Pulmonary artery endothelial cell (primary cell): ENCODE measurements at regions not wholly inside any gene's neighbourhood (a gene's known extent, or its start where the extent isn't known, plus 50 kb on each side); places are given as distances from the start of the nearest gene placed in this dataset.

Experiments
- DNase-seq: peaks from one replicate; pipeline ENCODE4 v3.0.0-alpha.2; 2011; ENCODE audit warnings: low read depth, low spot score

DNA sequence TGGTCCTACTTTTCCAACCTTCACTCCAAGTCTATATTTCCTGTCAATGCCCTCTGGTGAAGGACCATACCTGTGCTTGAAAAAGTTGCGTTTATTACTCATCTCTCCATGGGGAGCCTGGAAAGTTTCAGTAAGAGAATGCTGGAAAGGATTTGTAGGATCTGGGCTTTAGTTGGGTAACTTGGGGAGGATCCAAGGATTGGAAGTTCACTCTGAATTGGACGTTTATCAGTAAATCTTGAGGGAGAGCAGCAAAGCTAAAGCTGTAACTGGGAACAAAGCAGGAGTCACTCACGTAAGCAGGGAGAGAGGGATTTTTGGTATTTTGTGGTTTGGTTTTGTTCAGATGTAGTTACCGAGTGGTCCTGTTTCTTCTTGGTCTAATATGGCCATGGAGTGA is 51.4 kb upstream of the NPVF start:
- no peak for DNase-seq

DNA sequence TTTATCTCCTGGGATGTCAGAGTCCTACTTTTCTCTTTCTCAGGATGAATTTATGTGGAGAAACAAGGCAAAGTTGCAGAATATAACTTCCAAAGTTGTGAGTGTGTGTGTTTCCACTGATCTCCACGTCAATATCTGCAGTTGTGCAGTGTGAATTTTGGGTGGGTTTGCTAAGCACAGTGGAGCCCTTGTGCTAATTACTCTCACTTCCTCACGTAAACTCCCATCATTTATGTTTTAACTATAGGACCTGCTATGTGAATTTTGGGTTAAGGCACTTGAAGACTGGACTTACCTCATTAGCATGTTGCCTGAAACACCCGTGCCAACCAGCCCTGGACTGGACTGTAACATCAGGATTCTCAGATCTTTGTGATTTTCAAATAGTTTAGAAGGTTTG is 51.9 kb upstream of the NPVF start:
- DNase-seq, result no peak

DNA sequence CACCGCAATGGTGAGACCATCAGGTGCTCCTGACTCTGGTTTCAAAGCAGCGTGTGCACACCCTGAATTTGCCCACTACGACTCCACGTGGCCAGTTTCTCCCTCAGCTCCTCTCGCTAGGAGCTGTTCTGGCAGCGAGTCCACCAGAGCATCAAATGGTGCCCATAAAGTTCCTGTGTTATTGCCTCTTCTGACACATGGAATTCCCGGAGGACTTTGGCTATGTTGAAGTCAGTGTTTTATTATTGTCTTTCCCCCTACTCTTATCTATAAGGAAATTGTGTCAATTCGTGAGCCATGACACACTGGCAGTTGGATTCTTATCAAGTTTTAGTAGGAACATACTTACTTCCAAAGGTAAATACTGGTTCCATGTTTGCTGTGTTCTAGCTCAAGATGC is 53.9 kb upstream of the NPVF start:
- DNase-seq, result peak; percentile 4

DNA sequence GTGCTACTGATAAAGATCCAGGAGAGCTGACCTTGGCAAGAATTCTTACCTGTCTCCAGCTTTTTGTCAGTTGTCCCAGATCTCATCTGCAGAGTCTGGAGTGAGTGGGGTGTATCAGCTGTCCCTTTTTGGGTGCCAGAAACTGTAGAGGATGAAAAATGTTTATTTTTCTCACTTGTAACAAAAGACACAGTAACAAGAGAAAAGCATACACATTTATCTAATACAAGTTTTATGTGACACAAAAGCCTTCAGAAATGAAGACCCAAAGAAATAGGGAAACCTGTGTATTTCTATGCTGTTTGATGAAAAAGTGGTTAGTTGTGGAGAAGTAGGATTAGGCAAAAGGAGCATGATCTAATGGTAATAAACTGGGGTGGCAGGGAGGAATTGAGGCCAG is 58.5 kb upstream of the NPVF start:
- no peak for DNase-seq

DNA sequence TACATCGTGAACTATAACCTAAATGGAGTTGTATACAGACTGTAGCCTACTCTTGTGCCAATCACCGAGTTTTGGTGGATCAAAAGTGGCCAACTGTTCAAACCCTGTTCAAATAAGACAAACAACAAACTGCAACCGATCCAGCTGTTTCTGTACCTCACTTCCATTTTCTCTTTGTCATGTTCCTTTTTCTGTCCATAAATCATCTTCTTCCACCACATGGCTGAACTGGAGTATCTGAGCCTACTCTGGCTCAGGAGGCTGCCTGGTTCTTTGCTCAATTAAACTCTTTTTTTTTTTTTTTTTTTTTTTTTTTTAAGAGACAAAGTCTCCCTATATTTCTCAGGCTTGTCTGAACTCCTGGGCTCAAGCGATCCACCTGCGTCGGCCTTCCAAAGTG is 59.0 kb upstream of the NPVF start:
- DNase-seq, result no peak

DNA sequence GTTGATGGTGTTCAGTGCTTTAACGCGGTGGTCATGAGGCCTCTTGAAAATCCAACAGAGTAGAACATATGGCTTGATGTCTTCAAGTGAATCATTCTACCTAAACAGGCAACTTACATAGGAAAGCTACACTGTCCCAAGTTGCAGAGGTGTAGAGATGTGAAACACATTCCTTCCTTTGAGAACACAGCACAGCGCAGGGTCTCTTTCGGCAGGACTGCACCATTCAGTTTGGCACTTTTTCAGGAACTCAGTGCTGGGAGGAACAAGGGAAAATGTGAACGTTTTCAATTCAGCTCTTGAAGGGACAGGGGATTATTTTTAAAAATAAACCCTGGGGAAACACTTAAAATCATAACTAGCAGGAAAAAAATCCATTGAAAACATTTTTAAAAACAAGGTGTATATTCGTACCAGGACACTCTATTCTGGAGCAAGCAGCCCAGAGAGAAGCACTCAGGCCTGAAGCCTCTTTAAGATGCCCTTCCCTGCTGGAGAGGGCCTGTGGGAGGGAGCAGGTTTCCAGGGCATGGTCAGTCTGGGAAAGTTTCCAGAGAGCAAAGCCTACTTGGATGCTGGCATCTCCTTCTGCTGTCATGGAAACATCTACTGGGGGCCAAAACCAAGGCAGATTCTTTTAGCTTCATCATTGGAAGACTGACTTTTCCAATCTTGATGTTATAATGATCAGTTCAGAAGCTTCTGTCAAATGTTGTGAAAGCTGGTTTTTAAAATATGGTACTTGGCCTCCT is 60.4 kb upstream of the NPVF start:
- DNase-seq, result no peak

DNA sequence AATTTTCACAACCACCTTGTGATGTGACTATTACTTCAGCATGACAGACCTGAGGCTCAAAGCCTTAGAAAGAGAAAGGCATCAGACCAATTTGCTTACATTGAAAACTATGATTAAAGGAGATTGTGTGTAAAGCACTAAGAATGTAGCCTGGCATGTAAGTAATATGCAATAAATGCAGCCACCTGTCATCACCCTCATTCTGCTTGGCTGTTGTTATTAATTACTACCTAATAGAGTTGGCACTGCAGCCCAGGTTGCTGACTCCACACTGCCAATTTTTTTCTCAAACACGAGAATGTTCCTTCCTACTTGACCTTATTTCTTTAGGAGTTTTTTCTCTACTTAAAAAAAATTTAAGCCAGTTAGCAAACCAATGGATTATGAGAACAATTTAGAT is 61.2 kb upstream of the NPVF start:
- DNase-seq, result no peak

DNA sequence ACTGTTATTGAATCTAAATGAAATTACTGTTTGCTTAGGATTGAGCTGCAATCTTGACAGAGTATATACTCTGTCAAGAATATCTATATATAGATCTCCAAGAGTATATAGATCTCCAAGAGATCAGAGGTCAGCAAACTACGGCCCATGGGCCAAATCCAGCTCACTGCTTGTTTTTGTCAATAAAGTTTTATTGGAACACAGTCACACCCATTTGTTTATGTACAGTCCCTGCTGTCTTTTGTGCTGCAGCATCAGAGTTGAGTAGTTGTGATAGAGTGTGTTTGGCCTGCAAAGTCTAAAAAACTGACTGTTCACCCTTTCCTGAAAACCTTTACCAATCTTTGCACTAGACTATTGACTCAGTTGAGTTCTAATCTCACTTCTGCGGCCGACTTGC is 66.3 kb upstream of the NPVF start:
- DNase-seq, result no peak

DNA sequence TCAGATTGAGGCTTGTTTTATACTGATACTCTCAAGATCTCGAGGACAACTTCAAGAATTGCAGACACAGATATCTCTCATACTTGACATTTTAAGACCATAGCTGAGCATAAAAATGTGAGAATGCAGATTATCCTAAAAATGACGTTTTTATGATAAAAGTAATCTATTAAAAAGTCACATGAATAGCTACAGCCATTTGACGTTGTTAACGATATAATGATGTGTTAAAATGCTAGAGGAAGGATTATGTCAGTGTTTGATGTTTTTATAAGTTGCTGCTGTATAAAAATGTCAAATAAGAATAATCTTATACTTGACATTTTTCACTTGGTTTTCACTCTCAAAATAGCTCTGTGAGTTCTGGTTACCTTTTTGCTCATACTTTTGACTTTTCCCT is 67.1 kb upstream of the NPVF start:
- no peak for DNase-seq

DNA sequence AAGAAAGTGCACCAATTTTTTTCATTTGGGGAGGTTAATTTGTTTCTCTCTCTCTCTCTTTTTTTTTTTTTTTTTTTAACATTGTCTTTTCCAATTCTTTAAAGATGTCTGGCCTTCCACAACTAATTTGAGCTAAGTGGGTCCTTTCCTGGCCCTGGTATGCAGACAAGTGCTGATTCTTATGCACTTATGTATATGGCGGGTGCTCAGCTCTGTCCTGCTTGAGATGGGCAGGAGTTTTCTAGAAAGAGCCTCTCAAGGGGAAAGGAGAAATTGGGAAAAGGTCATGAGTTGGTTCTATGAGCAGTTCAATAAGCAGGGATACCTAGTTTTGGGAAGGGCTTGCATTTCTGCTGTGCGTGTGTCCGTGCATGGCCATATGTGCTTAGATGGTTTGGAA is 67.8 kb upstream of the NPVF start:
- DNase-seq, result no peak

DNA sequence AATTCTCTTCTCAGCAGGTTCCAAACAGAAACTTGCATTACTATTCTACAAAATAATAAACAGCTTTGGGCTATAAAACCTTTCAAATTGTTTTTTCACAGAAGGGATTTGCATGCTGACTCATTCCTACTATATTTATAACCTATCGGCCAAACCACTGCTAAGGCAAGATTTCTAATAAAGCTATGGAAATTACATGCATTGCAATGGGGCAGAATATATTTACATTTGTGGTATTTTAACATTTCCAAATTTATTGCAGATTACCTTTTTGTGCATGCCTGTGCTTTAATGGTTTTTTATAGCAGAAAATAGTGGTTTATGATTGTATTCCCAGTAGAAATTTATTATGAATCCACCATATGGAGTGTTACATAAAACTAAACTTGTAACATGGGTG is 69.0 kb upstream of the NPVF start:
- no peak for DNase-seq

DNA sequence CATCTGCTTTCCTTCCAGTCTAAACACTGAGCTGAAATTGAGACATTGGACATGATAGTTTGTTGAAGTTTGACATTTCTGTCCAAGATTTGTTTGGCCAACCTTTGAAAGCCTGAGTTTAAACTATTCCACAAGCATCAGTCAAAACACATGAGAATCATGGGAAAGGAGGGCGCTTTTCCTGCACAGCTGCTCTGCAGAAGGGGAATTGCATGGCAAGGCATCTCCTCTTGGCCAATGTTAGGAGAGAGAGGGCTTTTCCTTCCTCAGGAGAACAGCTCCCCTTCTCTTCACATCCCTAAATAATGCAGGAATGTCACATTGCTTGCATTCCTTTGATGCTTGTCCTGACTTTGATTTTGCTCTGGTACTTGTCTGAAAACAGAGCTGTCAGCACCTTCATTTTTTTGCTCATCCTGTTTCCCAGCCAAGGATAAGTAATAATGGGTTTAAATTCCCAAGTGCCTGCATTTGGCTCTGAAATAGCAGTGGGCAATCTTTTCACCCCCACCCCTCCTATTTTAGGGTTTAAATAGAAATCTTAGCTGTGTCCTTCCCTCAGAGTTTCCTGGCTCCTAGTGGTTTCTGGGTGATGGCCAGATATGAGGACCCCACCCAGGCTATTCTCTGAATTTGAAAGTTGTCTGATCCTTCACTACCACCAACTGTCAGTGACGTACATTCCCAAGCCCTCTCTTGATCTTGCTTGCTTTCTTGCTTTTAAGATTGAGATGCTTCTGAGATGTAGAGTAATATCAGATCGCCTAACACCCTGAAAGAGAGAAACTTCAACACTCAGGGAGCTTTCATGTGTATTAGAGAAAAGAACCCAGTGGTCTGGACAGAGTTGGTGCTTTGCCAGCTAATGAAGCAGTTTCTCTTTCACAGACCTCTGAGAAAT is 75.2 kb upstream of the NPVF start:
- DNase-seq, result no peak

DNA sequence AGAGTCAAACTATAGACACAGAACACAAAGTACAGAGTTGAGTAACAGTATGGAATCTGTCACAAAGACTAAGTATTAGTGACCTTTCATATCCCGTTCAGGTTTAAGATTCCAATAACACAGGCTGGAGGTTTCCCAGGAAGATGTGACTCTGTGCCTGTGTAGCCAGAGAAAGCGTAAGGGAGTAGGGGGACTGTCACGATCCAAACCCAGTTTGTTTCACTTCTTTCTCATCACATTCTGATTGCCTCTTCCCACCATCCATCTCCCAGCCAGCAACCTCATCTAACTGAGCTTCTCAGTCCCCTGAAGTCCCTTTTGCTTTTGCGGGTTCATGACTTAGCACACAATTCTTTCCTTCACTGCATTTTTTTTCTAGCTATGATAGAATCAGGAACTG is 76.4 kb upstream of the NPVF start:
- no peak for DNase-seq

DNA sequence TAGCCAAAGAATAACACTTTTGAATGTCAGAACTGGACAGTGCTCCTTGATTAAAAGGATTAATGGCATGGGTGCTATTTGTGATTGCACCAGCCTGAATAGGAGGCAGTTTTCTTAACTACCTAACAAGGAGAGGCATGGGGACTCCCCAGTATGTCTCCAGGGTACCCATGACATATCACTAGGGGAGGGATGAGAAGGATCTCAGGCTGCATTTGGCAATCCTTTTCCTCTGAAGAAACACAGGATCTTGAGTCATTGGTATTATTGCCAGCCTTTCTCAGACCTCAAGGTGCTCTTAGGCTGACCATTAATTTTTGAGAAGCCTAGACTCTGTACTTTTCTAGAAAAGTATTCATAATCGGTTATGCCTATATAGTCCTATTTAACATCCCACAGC is 77.5 kb upstream of the NPVF start:
- no peak for DNase-seq

DNA sequence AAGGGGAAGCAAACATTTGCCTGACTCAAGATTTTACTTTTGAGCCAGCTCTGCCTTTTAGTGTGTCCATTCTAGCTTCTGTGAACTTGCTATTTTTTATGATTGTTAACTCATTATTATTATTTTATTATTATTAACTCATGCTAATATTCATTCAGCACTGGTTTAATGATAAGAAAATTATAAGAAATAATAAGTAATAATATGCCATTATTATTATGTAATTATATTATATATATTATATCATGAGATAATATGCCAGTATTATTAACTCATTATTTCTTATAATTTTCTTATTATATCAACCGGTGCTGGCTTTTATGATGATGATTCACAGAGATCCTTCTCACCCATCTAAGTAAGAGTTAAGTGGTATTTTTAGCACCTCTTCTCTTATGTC is 79.3 kb upstream of the NPVF start:
- no peak for DNase-seq

DNA sequence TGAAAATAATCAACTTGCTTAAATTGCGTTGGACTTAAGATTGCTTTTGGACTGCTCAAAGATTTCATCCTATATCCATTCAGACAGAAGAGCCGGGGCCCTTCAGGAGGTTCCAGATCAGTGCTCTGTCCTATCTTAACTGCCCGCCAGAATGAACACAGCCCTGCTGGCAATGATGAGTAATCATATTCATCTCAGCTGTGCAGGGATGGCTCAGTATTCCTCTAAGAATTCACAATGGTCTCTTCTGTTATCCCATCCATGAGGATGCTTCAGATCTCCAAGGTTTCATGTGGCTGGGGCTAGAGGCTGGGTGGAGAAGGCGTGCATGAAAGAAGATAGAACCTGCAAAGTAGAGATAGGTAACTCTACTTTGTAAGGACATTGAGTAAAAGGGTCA is 80.0 kb upstream of the NPVF start:
- DNase-seq, result no peak

DNA sequence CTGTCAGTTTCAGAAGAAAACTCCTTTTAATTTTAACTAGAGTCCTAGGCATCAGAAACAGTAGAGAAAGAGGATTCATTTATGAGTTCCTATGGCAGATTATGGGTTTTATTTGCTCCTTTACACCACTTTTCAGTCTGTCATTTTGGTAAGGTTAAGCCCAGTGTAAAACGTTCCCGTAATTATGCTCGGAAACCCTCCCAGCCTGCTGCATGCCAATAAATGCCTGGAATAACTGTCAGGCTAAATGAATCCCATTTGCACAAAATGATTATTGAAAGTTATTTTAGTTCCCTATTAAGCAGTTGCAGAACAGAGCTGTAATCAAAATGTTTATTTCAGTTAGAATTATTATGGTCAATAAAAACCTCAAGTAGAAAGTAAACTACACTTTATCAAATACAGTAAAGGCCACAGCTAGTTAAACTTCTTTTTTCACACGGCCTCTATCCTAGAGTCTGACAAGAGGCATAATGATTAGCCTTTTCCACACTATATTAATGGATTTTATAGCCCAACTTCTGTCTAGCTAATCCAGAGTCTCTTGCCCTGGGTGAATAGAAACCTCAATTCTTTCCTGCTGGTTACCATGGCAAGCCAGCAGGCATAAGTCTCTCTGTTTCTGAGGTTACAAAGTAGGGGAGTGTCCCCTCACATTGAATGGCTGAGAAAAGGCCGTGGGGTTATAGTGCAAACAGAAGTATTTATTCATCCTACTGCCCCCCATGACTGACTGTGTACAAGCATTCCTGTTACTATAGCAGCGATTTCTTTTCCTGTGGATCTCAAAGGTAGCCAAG is 80.8 kb upstream of the NPVF start:
- no peak for DNase-seq

DNA sequence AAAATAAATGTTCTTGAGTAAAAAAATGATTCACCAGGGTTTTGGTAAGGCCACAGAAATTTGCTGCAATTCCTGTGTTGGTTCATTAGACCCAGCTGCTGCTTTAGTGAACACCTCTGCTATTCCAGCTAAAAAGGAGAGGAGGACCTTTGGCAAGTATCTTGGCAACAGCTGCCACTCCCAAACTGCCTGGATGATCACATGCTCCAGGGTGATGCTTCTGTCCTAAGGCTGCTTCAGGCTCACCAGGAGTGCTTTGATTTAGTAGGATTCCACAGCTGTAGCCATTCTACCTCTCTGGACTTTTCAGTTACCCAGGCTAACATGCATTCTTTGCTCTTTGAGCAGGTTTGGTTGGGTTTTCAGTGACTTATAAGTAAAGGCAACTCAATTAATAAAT is 82.6 kb upstream of the NPVF start:
- no peak for DNase-seq

DNA sequence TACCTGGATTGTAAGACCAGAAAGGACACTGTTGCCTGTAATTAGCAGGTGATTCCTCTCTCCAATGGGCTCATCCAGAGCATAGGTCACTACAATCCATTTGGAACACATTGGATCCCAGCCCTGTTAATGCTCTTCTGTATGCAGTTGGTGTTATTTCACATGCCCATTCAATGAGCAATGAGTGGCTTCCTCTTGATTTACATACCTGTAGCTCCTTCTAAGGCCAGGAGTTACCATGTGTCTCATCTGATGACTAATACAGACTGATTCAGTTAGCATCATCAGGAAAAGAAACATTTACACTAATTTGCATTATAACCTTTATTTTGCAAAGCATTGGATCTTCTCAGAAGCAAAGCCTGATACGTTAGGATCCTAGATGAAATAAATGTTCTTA is 83.1 kb upstream of the NPVF start:
- no peak for DNase-seq

DNA sequence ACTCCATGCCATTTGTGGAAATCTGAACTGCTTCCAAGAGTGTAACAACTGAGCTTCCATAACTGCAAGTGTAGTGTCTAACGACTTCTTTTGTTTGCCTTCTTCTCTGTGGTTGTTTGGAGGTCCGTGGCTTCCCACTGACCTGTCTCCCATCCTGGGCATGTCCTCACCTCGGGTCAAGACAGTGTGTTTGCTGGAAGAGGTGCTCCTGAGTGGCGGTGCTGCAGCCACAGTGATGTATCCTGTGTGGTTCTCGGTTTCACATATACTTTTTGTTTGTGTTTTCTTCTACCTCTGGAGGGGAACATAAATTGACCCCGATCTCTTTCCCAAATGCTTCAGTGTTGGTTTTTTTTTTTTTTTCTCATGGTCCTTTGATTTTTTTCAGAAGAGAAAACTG is 84.7 kb upstream of the NPVF start:
- no peak for DNase-seq

DNA sequence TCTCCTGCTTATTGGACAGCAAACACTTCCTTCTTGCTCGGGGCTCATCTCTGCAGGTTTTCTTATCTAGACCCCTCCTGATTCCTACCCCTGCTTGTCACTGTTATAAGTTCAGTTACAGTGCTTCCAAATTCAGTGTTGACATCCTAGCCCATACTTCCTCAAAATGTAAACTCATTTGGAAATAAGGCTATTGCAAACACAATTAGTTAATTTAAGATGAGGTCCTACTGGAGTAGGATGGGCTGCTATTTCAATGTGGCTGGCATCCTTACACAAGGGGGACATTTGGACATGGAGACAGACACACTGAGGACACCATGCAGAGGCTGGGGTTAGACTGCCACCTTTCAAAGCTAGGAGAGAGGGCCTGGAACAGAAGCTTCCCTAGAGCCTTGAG is 85.2 kb upstream of the NPVF start:
- DNase-seq, result no peak

DNA sequence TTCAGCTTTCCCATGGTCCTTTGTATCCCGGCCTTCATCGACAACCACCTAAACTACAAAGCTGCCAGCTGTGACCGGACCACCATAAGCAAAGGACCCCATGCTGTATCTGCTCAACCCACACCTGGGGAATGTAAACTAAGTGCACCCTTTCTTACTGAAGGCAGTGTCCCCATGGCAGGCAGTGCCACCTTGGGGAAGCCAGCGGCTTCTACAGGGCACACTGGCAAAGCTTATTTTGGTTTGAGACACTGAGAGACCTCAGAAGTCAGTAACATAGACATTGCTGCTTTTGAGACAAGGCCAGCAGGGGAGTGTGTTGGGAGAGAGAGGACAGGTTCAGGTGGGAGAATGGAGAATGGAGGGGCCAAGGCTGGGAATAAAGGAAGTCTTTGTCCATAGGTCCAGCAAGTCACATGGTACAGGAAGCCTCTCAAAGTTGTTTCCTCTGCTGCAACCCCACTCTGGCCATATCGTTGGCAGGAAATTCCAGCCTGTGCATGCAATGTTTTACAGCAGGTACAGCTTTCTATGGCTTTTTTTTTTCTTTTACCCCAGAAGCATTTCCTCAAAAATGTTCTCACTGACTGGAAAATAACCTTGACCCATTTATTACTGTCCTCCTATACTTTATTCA is 85.9 kb upstream of the NPVF start:
- DNase-seq, result no peak
